GM12875 (cell line): ENCODE measurements at regions not wholly inside any gene's neighbourhood (a gene's known extent, or its start where the extent isn't known, plus 50 kb on each side); places are given as distances from the start of the nearest gene placed in this dataset.

Source experiments
- H3K4me3 ChIP-seq: one replicate; pipeline ENCODE4 v1.5.1; 2011; ENCODE audit warnings: low read depth, low read length, control low read depth
- CTCF ChIP-seq: IDR thresholded peaks from 2 replicates; pipeline ENCODE4 v1.5.1; 2011; ENCODE audit warnings: low read depth, mild to moderate bottlenecking, control low read depth, inconsistent platforms, low read length, moderate library complexity, borderline replicate concordance; ENCODE audit not compliant: insufficient read depth

DNA sequence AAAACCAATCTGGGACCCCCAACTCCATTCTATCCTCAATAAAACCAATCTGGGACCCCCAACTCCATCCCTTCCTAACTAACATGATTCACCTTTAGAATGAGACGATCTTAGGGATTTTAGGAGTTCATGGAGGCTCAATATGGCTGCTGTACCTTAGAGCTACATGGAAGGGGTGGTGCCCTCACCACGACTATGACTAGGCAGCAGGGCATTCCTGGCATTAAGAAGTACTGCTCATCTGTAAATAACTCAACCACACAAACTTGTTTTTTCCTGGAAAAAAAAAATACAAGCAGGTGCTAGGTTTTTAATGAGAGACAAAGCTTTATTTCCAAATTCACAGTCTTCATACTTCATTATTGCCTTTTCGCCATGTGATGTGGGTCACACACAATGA lies 346.5 kb upstream of the FAT1 start:
- TF ChIP-seq CTCF = no peak
- H3K4me3 ChIP-seq = no peak overlapping the region

DNA sequence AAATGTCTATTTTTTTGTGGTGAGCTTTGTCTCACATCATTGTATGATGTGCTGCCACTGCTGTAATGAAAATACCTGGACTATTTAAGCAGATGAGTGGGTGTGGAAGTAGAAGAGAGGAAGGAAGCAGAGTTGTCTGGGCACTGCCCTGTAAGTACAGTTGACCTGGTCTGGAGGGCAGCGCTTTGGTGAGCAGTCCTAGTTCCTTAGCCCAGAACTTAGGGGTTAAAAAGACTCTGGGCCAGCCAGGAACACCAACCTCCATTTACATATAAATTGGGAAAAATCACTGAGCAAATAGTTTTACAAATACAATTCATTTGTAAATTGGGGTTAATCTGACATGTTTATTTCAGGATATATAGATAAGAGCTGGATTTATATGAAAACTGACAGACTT lies 347.1 kb upstream of the FAT1 start:
- H3K4me3 ChIP-seq = no peak overlapping the region
- no peak for TF ChIP-seq CTCF

- H3K4me3 ChIP-seq = no peak overlapping the region
- TF ChIP-seq CTCF = no peak
These were observed 348.4 kb upstream of the FAT1 start for GRCh38 chr4:187071946-187072600.

DNA sequence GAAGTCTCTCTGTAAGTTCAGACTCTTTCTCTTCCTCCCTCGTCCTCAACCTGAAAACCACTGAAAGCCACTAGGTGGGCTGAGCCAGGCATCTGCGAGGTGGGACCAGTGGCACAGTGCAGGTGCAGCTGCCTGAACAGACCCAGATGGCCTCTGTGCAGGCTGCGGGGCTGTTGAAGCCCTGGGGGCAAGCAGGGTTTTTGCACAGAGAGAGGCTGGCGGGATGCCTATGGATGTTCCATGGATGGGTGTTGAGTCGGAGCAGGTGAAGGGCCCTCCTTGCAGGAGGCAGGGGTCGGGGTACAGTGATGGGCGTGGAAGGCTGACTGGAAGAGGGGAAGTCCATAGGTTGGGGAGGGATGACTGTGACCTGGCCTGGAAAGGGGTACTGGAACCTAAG lies 350.2 kb upstream of the FAT1 start:
- TF ChIP-seq CTCF = no peak
- no peak overlapping the region for H3K4me3 ChIP-seq

- H3K4me3 ChIP-seq = no peak overlapping the region
- TF ChIP-seq CTCF = no peak
These were observed 351.9 kb upstream of the FAT1 start for GRCh38 chr4:187075514-187075913.

- H3K4me3 ChIP-seq = no peak overlapping the region
- no peak for TF ChIP-seq CTCF
These were observed 354.2 kb upstream of the FAT1 start for GRCh38 chr4:187077744-187078401.

DNA sequence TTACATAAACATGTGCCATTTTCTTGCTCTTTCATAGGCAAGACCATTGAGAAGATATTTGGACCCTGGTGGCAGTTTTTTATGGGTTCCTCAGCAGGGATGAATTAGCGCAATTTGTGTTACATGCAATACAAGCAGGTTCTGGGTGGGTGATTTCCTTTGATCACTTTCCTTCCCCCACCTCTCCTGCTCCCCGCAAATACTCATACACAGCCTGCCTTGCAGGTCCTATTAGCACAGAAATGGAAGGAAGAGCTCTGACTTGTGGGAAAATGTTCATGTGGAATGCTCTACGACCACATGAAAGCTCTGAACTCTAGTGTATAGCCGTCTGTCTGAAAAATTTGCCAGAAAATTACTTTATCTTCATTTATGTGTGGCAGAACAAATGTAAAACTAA lies 361.0 kb upstream of the FAT1 start:
- TF ChIP-seq CTCF = no peak
- no peak overlapping the region for H3K4me3 ChIP-seq
